AG08396 (cell line): ENCODE measurements at regions not wholly inside any gene's neighbourhood (a gene's known extent, or its start where the extent isn't known, plus 50 kb on each side); places are given as distances from the start of the nearest gene placed in this dataset.
A peak's percentile ranks its signal among the peaks of the same experiment; 100 is the strongest.
"Not testable (repeated sequence)": the region's sequence is repeated elsewhere in the genome, so short reads cannot be mapped to it uniquely, and the experiment has no call there.

Source experiments
- DNase-seq: peaks from one replicate; pipeline ENCODE4 v3.0.0; 2012; ENCODE audit warnings: low spot score, mixed read lengths

GRCh38 chrX:39226251-39226650, 425.0 kb downstream of the MID1IP1 start:
- DNase-seq = no peak

GRCh38 chrX:39227371-39227770, 426.1 kb downstream of the MID1IP1 start:
- no peak for DNase-seq

GRCh38 chrX:39238006-39238405, 436.7 kb downstream of the MID1IP1 start:
- DNase-seq = no peak

- no peak for DNase-seq
These were observed 440.9 kb downstream of the MID1IP1 start for GRCh38 chrX:39242187-39242586.

- no peak for DNase-seq
These were observed 442.9 kb downstream of the MID1IP1 start for GRCh38 chrX:39244147-39244546.

- no peak for DNase-seq
These were observed 443.8 kb downstream of the MID1IP1 start for GRCh38 chrX:39245024-39245423.

- no peak for DNase-seq
These were observed 446.3 kb downstream of the MID1IP1 start for GRCh38 chrX:39247536-39247935.

- DNase-seq = no peak
These were observed 447.1 kb downstream of the MID1IP1 start for GRCh38 chrX:39248330-39248729.

GRCh38 chrX:39249999-39250398, 448.7 kb downstream of the MID1IP1 start:
- no peak for DNase-seq

- DNase-seq = no peak
These were observed 450.7 kb downstream of the MID1IP1 start for GRCh38 chrX:39251995-39252394.

GRCh38 chrX:39253551-39253950, 452.3 kb downstream of the MID1IP1 start:
- no peak for DNase-seq

- DNase-seq = no peak
These were observed 457.1 kb downstream of the MID1IP1 start for GRCh38 chrX:39258331-39258730.

GRCh38 chrX:39260965-39261364, 459.7 kb downstream of the MID1IP1 start:
- DNase-seq = no peak

- peak; percentile 18 for DNase-seq
These were observed 460.3 kb downstream of the MID1IP1 start for GRCh38 chrX:39261446-39262147.

- no peak for DNase-seq
These were observed 461.4 kb downstream of the MID1IP1 start for GRCh38 chrX:39262641-39263040.

- no peak for DNase-seq
These were observed 462.8 kb downstream of the MID1IP1 start for GRCh38 chrX:39264023-39264422.

- no peak for DNase-seq
These were observed 465.9 kb downstream of the MID1IP1 start for GRCh38 chrX:39267176-39267575.

- no peak for DNase-seq
These were observed 466.9 kb downstream of the MID1IP1 start for GRCh38 chrX:39268207-39268606.

GRCh38 chrX:39275500-39276068, 474.3 kb downstream of the MID1IP1 start:
- no peak for DNase-seq

GRCh38 chrX:39277685-39278390, 476.6 kb downstream of the MID1IP1 start:
- DNase-seq = not testable (repeated sequence)

GRCh38 chrX:39283239-39283638, 482.0 kb downstream of the MID1IP1 start:
- DNase-seq = no peak

GRCh38 chrX:39288592-39288991, 487.3 kb downstream of the MID1IP1 start:
- DNase-seq = no peak

- DNase-seq = no peak
These were observed 488.6 kb downstream of the MID1IP1 start for GRCh38 chrX:39289827-39290226.
